Stimulated activated naive CD4-positive, alpha-beta T cell treated with Interleukin-2 at 50 U/mL for 16 hours (primary cell): ENCODE measurements at regions not wholly inside any gene's neighbourhood (a gene's known extent, or its start where the extent isn't known, plus 50 kb on each side); places are given as distances from the start of the nearest gene placed in this dataset.
"Not testable (repeated sequence)": the region's sequence is repeated elsewhere in the genome, so short reads cannot be mapped to it uniquely, and the experiment has no call there.

Experiments
- DNase-seq: peaks from one replicate; lab custom pipeline; 2025; lab: John Stamatoyannopoulos, UW

DNA sequence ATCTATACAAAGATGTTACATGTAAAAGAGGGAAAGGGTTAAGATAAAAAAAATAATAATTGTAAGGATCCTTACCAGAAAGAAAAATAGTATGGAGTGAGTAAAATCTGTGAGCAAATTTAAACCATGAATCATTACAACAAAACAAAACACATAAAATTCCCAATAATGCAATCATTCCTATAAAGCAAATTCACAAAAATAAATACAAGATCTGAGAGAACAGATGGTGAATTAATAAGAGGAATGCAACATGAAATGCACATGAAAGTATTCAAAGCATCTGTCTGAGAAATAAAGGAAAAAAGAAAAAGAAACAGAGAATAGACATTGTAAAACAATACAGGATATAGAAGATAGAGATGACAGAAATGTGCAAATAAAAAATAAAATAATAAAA, 681.5 kb upstream of the KLHL1 start:
- no peak for DNase-seq

DNA sequence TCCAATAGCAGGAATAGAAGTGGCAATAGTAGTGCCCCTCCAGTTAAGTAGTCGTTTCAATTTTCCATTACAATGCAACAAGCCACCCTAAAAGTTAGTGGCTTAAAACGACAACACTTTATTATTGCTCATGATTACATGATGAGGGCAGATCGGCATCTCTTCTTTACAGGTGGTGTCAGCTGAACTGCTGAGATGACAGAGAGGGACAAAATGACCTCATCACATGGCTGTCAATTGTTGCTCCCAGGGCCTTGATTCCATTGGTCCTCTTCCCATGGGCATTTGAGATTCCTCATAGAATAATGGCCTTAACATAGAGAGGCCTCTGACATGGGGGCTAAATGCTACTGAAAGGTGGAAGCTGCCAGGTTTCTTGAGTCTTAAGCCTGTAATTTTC, 679.8 kb upstream of the KLHL1 start:
- DNase-seq: no peak

DNA sequence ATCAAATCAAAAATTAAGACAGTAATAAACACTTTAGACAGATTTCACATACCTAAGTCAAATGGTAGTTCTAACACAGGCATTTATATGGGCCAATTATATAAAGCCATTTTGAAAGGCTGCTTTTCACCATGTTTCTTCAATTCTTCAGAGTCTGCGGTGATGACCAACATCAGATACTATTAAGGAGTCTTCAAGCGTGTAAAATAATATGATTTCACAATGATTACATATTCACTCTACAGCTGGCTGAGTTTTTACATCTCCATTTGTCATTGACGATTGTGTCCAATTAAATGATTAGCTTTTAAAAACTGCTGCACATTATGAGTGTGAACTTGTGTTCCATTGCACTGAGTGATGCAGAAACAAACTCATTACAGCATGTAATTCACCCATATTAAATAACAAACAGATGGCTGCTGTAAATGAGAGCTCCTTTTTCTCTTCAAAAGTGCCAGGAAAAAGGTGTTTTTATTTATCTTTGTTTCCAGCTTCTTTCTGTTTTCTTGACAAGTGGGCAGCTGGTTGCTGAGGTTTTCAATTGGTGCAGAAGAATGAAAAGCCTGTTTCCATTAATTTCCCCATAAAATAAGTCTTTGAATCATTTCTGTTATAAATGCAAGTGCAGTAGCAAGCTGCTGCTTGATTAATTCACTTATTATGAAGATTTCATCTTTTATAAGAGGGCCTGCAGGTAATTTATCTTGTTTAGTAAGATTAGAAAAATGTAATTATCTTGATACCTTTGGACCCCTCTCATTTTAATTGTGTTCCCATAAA, 676.1 kb upstream of the KLHL1 start:
- DNase-seq: no peak

DNA sequence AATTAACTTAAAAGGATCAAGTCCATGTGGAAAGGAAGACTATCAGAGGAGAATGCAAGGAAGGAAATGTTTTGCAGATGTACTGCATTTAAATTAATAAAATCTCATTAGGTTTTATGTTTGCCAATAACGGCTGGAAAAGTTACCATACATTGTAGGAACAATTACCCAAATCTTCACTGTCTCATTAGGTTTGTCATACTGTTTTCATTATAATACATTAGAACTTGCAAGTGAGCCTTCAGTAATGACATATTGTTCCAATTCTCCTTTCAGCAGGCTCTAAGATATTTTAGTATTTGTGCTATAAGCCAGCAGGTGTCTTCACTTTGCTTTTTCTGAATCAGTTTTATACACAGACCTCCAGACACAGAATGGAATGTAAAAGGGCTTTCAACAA, 661.6 kb upstream of the KLHL1 start:
- no peak for DNase-seq

DNA sequence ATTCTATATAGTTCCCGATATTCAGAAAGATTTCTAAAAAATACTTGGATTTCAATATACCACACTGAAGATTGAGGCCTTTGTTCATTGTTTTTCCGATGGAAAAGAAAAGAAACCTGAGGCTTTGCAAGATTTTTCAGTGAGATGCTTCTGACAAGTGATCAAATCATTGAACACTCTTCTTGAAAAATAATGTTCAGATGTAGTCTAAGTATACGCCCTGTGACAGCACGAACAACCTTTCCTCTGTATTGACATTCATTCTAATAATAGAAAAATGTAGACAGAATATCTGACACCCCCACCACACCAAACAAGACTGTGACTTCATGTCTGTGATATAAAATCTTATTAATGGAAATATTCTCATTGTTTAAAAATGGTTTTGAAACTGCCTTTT, 650.7 kb upstream of the KLHL1 start:
- DNase-seq: no peak

DNA sequence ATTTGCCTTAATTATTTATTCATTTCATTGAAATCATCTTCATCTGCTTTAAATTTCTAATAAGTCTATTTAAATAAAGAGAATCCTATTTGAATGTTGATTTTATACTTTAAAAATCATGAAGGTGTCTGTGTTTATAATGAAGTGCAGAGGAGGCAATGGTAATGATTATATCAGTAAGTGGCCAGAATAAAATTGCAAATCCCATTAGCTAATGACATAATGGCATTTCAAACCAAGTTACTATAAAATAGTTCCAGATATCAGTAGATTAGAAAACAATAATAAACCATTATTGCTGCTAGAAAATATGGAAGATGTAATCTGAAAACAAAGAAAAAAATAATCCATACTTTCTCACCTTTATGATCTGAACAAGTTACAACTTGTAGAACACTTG, 647.8 kb upstream of the KLHL1 start:
- DNase-seq: no peak

DNA sequence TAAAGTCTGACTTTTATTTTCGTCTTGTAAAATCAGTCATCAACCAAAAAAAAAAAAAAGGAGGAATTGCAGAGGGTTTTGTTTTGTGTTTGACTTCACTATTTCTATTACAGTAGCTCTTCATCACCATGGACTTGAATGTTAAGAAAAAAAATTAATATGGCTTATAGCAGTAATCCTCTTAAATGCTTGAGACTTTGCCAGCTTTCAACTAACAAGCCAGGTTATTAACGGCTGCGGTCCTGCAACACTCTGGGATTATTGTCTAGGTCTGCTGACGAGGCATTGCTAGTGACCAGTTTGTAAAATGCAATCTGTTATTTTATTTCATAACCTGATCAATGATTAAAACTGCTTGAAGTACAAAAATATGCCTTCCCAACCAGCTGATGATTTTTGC, 647.2 kb upstream of the KLHL1 start:
- no peak for DNase-seq

DNA sequence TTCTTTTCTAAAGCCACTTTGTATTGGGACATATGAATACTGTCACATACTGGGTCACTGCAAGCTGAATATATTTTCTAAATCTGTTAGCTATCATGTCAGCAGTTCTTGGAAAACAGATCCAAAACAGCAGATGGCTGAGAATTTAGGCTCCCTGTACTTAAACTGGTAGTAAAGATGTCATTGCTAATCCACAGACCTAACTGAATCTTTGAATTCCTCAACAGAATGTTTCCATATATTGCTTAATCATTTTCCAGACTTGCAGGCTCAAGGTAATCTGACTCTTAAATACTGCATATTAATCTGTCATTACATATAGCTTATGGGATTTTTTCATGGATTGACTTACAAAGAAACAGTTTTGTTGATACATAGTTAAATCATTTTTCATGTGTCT, 639.0 kb upstream of the KLHL1 start:
- DNase-seq: no peak

DNA sequence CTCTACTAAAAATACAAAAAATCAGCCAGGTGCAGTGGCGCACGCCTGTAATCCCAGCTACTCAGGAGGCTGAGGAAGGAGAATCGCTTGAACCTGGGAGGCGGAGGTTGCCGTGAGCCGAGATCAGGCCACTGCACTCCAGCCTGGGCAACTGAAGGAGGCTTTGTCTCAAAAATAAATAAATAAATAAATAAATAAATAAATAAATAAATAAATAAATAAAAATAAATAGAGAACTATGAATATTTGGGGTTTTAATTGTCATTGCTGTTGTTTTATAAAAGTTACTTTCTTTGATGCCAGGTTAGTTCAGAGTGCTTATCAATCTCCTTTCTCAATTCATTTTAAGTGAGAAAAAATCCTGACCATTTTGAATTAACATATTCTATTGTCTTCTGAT, 638.2 kb upstream of the KLHL1 start:
- DNase-seq: not testable (repeated sequence)

DNA sequence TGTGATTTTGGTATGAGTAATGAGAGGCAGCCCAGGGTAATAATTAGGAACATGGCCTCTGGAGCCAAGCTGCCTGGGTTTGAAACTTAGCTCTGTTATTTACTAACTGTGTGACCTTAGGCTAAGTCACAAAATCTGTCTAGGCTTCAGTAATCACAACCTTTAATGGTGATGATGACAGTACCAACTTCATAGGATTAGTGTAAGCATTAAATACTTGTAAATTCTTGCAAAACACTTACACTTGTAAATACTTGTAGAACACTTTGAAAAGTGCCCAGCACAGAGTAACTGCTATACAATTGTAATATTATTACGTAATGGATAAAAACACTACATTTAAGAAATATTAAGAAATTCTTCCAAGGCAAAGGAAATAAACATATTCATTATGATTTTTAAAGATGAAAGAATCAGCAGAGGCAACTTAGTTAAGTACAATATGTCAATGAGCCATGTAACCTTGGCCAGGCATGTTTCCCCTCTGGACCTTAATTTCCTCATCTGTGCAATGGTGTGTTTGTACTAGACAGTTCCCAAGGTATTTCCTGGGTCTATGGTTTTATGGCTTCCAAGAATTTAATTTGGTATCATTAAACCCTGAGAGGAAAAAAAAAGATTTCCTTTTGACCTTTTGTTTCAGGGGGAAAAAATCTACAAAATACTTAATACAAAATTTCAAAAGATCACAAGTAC, 628.5 kb upstream of the KLHL1 start:
- no peak for DNase-seq

DNA sequence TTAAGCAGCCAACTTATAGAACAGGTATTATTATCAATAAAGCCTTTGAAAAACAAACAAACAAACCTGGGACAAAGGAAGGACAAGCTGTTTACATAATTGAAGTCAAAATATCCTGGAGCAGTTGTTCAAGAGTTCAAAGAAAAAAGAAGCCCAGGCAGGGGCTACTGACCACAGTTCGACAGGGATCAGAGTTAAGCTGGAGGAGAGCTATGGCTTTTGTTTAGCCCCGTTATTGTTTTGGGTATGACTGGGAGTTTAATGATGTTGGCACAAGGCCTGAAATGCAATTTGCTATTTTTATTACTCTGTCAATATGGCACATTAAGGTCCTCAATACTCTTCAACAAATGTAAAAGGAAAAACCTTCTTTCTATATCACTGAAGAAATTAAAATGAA, 624.4 kb upstream of the KLHL1 start:
- DNase-seq: no peak

DNA sequence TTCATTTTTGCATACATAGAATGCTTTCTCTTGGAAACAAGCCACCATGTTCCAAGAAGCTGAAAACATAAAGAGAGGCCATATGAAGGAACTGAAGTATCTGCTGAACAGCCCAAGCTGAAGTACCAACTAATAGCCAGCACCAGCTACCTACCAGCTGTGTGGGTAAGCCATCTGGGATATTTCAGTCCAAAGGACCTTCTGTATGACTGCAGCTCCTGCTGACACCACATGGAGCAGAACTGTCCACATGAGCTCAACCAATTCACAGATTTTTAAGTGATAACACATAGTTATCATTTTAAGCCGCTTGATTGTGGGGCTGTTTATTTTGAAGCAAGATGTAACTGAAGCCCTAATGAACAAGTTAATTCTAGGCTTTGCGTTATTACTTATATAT, 621.1 kb upstream of the KLHL1 start:
- DNase-seq: no peak

DNA sequence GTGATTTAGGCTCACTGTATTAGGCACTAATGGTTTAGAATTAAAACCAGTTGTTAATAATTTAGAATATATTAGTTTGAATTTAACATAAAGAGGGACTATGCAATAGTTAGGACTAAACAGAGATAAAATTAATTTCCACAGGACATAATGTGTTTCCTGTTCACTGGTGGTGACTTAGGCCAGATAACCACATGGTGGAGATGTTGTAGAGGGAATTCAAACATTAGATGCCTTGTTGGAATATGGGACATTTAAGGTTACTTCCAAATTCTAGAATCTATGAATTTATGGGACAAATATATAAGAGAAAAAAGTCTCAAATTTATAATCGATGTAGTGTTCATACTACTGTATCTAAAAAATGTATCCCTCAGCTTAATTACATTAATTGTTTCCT, 615.5 kb upstream of the KLHL1 start:
- DNase-seq: no peak

DNA sequence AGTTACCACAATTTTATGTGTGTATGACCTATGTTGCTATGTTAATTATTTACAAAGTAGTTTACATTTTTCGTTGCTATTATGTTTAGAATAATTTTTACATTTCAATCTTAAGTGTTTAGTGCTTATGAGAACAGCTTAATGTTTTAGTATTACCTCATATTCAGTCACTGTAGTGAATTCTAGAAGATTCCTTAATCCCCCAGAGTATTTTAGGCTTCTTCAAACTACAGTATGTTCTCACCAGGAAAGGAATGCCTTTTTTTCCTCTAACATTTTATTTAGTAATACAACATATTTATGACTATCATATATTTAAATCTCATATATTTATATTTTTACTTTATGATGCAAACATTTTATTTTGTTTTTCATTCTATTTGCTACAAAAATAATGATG, 612.1 kb upstream of the KLHL1 start:
- no peak for DNase-seq

DNA sequence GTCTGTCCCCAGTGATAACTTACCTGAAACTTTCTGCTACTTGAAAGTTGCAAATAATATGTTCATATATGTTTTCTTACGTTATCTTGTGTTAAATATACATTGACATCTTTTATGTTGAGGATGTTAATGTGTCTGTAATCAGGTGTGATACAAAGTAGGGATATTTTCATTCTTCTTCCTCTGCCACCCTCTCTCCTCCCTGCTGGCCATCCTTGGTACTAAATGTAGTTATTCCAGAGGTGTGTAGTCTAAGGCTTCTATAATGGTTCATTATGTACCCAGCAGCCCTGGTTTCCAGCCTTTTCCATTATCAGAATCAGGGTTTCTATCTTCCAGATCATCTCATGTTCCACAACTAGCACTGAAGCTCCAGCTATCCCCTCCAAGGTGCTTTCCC, 606.7 kb upstream of the KLHL1 start:
- no peak for DNase-seq

DNA sequence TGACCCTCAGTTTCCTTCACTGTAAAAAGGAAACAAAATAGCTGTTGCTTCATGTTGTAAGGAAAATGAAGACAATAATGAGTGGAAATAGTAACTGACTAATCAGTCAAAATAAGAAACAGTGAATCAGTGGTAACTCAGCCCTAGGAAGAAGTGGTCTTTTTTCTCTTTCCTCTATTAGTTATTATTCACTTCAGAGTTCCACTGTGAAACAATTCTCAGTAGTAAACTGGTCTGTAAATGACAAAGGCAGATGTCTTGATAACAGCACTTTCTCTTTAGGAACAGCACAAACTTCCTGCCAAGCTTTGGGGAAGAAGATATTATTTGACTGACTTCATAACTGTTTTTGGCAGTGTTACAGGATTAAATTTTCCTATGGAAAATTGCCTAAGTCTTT, 600.5 kb upstream of the KLHL1 start:
- DNase-seq: no peak

DNA sequence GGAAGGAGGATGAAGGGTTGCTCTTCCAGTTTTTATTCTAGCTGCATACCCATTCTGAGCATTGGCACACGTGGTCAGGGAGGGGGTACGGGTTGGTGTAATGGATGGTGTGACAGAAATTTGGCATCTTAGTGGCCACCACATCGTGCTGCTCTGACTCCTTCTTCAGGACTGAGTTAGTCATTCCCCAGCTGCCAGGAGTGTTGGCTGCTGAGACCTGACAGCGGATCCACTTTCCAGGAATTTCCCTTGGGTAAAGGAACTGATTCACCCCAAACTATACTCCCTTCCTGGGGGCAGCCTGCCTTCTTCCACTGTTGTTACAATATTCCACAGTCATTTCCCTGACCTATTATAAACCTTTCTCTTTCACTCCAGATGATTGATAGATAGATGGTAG, 595.5 kb upstream of the KLHL1 start:
- no peak for DNase-seq

DNA sequence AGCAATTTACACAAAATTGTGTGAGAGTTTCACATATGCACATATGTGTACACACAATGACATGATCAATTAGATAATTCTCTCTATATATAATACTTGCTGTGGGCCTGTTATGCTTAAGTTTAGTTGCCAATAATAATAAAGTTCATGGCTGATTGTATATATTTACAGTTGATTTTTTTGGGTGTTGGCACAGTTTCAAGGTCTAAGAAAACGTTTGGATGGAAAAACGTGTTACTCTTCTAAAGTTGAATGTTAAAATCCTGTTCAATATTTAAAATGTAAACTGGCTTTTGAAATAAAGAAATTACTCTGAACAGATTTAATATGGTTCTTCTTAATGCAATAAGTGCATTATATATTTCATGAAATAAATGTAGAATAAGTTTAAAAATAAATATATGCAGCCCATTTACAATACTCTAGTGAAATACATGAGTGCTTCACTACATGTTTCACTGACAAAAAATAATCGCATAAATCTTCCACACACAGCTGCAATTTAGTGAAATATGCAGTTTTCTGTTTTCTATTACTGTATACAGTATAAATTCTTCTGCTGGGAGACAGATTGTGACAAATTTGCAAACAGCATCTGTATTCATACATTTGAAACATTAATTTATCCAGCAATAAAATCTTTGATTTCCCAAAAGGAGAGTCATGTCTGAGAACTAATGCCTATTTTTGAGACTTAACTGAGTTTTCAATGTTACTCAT, 586.9 kb upstream of the KLHL1 start:
- no peak for DNase-seq

DNA sequence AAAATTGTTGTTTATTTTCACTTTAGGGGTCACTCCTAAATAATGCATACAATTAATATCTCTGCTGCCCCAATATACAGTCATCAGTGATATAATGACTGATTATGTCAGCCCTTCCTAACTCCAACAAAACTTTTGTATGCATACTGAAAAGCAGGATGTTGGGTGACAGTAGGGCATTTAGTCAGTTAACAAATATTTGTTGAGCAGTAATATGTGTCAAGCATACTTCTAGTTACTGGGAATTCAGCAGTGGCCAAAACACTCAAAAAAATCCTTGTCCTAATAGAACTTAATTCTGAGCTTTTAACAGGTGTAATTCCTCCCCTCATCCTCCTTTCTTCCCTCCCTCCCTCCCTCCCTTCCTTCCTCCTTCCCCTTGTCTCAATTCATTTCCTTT, 560.7 kb upstream of the KLHL1 start:
- no peak for DNase-seq

DNA sequence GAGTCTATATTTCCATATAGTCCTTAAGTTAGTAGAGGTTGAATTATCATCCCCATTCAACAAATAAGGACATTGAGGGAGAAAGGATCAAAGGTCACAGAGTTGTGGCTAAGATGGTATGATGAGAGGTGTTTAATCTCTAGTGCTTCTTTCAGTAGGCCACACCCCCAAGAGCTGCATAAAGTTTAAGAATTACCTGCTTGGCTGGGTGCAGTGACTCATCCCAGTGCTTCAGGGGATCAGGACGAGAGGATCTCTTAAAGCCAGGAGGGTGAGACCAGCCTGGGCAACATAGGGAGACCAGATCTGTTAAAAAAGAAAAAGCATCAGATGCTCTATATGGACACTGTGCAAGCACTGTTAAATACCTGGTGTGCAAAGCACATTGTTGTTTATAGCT, 560.0 kb upstream of the KLHL1 start:
- DNase-seq: no peak

DNA sequence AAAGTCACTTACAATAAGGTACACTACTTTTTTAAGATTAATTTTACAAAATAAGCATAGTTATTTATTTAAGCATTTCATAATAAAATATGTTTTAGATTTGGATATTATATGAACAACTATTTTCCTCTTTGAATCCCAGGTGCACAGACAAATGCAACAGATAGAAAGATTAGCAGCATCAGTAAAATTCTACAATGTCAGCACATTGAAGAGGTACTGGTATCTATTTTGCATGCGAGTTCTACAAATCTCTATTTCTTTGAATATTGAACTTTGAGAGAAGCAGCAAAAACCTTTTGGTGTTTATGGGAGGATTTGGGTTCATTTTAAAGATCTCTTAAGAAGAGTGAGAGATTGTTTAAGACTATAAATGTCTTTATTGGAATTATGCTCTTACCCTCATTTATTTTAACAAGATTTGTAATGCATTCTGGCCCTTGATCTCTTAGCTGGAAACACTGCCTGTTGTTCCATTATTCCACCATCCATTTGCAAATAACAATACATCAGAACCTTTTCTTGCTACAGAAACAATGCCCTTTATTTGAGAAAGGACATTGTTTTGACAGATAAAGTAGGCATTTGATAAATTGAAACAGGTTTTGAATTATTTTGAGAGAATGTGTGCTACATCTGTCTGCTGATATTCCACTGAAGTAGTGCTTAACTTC, 558.8 kb upstream of the KLHL1 start:
- DNase-seq: no peak

DNA sequence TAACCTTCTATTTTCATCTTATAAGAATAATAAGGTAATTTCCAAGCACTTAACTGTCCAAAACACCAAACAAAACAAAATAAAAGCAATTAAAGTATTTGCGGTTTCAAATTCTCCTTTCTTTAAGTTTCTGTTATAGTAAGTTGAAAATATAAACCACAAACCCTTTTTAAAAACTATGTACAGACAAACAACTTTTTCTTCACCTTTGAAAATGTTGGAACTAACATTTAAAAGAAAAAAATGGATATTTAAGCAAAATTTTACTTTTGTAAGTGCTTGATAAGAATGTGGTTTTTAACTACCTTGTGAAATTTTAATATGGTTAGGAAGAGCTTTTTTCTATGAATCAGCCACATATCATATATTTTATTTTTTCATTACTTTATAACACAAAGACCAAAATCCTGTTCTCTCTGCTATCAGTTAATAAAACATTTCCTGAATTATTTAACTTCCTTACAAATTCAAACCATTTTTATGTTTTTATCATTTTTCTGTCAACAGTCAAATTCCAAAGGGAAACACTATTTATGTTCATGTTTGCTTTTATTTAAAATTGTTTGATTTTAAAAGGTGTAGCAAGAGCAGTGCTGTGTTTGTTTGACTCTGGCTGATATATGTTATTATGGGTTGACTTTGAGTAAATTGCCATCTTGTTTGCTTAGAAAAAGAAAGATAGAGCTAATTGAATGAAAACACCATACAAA, 554.1 kb upstream of the KLHL1 start:
- no peak for DNase-seq
